ENCODE measurements at regions not wholly inside any gene's neighbourhood (a gene's known extent, or its start where the extent isn't known, plus 50 kb on each side); places are given as distances from the start of the nearest gene placed in this dataset.

DNA sequence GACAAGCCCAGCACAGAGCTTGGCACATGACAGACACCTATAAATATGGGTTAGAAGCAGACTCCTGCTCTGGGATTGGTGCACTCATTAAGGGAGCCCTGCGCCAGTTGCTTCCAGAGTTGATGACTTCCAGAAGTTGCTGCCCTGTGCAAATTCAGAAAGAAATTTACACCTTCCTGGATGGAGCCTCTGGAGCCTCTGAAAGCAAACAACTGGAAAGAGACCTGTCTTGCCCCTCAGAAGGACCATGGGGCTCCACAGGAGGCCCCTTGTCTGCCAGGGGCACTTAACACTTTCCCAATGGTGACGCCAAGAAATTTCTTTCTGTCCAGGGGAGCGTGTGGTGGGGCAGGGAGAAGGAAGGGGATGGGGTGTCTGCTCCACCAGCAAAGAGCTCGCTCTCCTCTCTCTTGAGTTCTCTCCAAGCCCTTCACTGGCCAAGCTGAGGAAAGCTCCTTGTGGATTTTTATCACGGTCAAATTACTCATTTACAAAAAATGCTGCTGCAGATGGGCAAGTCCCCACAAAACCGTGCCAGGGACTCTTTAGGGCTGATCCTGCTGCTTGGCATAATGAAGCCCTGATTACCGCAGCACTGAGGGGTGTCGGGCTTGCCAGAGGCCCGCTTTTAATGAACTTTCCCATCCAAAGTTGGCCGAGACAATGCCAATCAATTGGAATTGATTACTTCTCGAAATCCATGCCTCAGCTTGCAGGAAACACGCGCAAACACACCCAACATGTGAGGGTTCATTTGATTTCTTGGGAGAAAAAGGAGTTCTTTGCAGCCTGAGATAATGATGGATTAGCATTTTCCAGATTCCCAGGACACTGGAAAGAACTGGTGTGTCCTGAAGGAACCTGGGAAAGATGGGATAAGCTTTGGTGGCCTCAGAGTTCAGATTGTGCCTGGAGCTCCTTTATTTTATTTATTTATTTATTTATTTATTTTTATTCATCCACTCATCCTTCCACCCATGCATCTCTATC is 583.6 kb upstream of the CDH5 start:
- no peak for TF ChIP-seq POLR2A (IDR thresholded peaks at IDR 0.05)
- TF ChIP-seq, protein P1, sequence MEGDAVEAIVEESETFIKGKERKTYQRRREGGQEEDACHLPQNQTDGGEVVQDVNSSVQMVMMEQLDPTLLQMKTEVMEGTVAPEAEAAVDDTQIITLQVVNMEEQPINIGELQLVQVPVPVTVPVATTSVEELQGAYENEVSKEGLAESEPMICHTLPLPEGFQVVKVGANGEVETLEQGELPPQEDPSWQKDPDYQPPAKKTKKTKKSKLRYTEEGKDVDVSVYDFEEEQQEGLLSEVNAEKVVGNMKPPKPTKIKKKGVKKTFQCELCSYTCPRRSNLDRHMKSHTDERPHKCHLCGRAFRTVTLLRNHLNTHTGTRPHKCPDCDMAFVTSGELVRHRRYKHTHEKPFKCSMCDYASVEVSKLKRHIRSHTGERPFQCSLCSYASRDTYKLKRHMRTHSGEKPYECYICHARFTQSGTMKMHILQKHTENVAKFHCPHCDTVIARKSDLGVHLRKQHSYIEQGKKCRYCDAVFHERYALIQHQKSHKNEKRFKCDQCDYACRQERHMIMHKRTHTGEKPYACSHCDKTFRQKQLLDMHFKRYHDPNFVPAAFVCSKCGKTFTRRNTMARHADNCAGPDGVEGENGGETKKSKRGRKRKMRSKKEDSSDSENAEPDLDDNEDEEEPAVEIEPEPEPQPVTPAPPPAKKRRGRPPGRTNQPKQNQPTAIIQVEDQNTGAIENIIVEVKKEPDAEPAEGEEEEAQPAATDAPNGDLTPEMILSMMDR (IDR thresholded peaks at IDR 0.05) = no peak

Measured in uterus (tissue), 2 donors.